GM12873 (cell line): ENCODE measurements at regions not wholly inside any gene's neighbourhood (a gene's known extent, or its start where the extent isn't known, plus 50 kb on each side); places are given as distances from the start of the nearest gene placed in this dataset.

ENCODE experiments used
- TF ChIP-seq, protein P1 (sequence below): IDR thresholded peaks from 2 replicates; pipeline ENCODE4 v1.5.1; 2012; ENCODE audit warnings: low read depth, mild to moderate bottlenecking, moderate library complexity, low read length, control low read depth; ENCODE audit not compliant: insufficient read depth; ENCODE audit errors: missing control alignments

DNA sequence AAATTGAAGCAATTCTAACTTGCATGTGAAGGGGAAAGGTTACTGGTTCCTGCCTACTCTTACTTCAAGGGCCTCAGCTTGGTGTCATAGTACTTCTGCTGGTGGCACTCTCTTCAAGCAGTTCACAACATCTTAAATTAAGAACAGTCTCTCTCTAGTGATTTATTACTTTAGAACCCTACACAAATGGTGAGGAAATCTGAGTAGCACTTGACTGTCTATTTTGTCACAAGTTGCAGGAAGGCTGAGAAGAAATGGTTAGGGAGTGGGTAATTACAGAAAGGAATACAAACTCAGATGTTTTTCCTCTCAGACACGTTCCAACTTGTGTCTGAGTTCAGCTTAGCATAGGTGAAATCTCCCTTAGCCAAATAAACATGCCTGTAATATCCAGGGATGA, 242.3 kb upstream of the GRIA3 start:
- TF ChIP-seq, protein P1, sequence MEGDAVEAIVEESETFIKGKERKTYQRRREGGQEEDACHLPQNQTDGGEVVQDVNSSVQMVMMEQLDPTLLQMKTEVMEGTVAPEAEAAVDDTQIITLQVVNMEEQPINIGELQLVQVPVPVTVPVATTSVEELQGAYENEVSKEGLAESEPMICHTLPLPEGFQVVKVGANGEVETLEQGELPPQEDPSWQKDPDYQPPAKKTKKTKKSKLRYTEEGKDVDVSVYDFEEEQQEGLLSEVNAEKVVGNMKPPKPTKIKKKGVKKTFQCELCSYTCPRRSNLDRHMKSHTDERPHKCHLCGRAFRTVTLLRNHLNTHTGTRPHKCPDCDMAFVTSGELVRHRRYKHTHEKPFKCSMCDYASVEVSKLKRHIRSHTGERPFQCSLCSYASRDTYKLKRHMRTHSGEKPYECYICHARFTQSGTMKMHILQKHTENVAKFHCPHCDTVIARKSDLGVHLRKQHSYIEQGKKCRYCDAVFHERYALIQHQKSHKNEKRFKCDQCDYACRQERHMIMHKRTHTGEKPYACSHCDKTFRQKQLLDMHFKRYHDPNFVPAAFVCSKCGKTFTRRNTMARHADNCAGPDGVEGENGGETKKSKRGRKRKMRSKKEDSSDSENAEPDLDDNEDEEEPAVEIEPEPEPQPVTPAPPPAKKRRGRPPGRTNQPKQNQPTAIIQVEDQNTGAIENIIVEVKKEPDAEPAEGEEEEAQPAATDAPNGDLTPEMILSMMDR: no peak

DNA sequence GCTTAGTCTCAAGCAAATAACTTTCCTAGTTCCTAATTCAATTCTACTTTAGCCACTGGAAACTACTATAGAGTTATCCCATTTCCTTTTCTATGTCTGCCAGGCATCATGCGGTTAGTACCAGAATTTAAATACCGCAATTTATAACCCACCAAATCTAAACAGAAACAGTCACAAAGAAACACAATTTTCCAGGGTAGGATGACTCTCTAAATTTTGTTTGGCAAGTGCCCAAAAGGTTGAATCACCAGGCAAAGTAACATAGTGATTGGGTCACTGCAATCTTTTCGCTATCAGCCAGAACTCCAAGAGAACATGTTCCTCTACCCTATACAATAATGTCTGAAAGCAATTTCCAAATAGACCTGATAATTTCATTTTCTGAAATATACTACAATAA, 240.2 kb upstream of the GRIA3 start:
- TF ChIP-seq, protein P1: no peak

DNA sequence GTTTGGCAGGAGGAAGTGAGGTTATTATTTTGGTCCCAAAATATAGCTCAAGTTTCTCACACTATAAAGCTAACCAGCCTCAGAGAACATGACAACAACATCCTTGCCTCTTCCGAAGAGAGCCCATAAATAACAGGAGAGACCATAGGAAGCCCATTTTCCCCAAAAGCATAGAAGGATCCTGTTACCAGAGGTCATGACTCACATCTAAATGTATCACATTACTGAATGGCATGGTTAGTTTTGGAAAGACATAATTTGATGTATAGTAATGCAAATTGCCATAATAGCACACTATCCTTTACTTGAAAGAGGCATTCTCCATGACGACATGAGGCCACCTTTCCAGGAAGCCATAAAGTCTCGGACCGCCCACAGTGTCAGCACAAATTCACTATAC, 238.8 kb upstream of the GRIA3 start:
- TF ChIP-seq, protein P1: no peak

DNA sequence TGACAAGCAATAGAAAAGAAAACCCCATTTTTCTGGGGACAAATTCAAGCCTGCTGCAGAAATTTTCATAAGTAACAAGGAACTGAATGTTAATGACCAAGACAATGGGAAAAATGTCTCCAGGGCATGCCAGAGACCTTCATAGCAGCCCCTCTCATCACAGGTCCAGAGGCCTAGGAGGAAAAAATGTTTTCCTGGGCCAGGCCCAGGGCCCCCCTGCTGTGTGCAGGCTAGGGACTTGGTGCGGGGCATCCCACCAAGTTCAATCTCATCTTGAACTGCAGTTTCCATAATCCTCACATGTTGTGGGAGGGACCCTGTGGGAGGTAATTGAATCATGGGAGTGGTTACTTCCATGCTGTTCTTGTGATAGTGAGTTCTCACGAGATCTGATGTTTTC, 211.5 kb upstream of the GRIA3 start:
- TF ChIP-seq, protein P1: no peak

DNA sequence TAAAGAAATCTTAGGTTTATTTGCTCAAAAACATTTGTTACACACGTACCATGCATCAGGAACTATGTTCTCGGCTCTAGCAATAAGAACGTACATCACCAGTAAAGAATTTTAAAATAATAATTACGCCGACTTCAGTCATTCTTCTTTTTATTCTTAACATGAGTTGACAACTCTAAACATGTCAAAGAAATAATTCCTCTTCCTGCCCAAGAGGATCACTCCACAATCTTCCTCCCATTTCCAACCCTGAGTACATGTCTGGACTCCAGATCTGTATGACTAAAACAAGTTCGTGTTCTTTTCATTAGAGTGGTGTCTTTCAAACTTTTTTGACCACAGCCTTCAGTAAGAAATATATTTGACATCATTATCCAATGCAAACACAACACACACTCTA, 201.6 kb upstream of the GRIA3 start:
- TF ChIP-seq, protein P1: no peak

DNA sequence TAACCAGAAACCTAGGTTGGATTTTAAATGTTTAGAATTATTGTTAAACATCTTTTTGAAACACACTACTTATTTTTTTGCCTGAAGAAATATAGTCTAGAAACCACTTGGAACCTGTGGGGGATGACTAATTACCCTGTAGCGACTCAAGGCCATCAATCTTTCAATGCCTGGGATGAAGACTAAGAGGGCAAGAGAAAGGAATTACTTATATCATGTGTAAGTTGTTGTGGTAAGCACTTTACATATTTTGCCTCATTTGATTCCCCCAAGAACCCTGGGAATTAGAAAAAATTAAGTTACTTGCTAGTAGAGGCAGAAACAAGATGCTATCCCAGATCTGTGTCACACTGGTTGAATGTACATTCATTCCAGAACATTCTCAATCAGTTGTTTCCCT, 170.9 kb upstream of the GRIA3 start:
- TF ChIP-seq, protein P1: no peak

DNA sequence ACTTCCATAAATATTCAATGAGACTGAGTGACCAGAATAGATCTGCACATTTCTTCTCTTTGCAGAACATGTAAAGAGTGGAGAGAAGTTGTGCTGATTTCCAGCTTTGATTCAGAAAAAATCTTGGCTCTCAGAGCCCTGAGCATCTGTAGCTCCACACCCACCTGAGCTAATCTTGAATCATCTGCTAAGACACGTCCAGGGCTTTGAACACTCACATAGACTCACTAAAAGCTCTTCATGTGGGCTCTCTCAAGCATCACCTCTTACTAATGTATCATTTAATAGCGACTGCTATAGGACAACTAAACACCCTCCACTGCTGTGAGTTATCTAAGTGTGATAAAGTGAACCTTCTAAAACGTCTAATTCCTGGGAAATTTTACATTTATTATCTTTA, 147.7 kb upstream of the GRIA3 start:
- TF ChIP-seq, protein P1: no peak

DNA sequence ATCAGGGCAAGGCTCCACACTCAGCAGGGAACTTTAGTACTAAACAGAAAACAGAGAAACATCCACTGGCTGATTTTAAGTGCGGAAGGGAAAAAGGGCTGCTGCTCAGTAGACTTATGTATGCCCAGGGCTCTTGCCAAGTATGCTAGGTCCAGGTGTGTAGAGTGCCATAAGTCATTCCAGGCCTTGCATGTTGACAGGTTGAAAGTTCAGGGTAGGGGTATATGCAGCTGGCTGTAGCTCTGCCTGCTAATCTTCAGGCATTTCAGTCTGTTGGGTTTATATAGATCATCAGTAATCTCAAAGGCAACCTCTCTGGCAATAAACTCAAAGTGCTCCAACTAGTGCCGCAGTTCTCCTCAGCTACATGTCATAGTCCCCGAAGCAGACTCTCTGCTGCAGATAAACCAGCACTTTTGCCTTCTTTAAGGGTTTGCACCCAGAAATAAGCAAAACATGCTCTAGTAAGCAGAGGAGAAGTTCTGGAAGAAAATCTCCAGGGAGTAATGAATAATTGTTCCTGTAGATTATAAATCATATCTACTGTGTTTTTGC, 134.9 kb upstream of the GRIA3 start:
- TF ChIP-seq, protein P1: no peak
